ENCODE measurements at regions not wholly inside any gene's neighbourhood (a gene's known extent, or its start where the extent isn't known, plus 50 kb on each side); places are given as distances from the start of the nearest gene placed in this dataset.
"Not testable (repeated sequence)": the region's sequence is repeated elsewhere in the genome, so short reads cannot be mapped to it uniquely, and the experiment has no call there.

- Mint-ChIP-seq H3K4me1 (ENCODE audit: low read depth) (no peaks in the 10 kb centered on the region), H3K36me3 (ENCODE audit: low read depth) (no peaks in the 10 kb centered on the region), H3K9me3 (ENCODE audit: insufficient read depth) (no peaks in the 10 kb centered on the region), H3K27ac (no peak overlapping the region), H3K27me3 (ENCODE audit: low read depth) (no peaks in the 10 kb centered on the region), H3K4me3 (no peak overlapping the region)
- POLR2A ChIA-PET, result no interaction called here
- no peak for DNase-seq
- CTCF ChIA-PET, result no interaction called here
- ATAC-seq, result no peak
These were observed 198.1 kb upstream of the CSNK1A1L start for GRCh38 chr13:37303606-37304005.

GRCh38 chr13:37302686-37303085 is 197.2 kb upstream of the CSNK1A1L start:
- Mint-ChIP-seq H3K4me1 (ENCODE audit: low read depth) (no peaks in the 10 kb centered on the region), H3K4me3 (no peak overlapping the region), H3K27me3 (ENCODE audit: low read depth) (no peaks in the 10 kb centered on the region), H3K27ac (no peak overlapping the region), H3K9me3 (ENCODE audit: insufficient read depth) (no peaks in the 10 kb centered on the region), H3K36me3 (ENCODE audit: low read depth) (no peaks in the 10 kb centered on the region)
- ChIA-PET CTCF (no interaction called here), POLR2A (no interaction called here)
- DNase-seq (no peak), ATAC-seq (no peak)

GRCh38 chr13:37295573-37295972 is 190.1 kb upstream of the CSNK1A1L start:
- Mint-ChIP-seq H3K27me3 (ENCODE audit: low read depth) (no peaks in the 10 kb centered on the region), H3K9me3 (ENCODE audit: insufficient read depth) (peaks cover 4% of the 10 kb centered on the region), H3K36me3 (ENCODE audit: low read depth) (no peaks in the 10 kb centered on the region), H3K27ac (no peak overlapping the region), H3K4me3 (no peak overlapping the region), H3K4me1 (ENCODE audit: low read depth) (no peaks in the 10 kb centered on the region)
- CTCF ChIA-PET, result no interaction called here
- ATAC-seq (no peak), DNase-seq (no peak)
- POLR2A ChIA-PET, result no interaction called here

- peaks cover 4% of the 10 kb centered on the region for H3K9me3 Mint-ChIP-seq (ENCODE audit: insufficient read depth)
- ChIA-PET POLR2A (no interaction called here), CTCF (no interaction called here)
- H3K4me1 Mint-ChIP-seq (ENCODE audit: low read depth), result no peaks in the 10 kb centered on the region
- no peak for DNase-seq
- H3K36me3 Mint-ChIP-seq (ENCODE audit: low read depth), result no peaks in the 10 kb centered on the region
- no peaks in the 10 kb centered on the region for H3K27me3 Mint-ChIP-seq (ENCODE audit: low read depth)
- H3K27ac Mint-ChIP-seq, result no peak overlapping the region
- ATAC-seq, result no peak
- H3K4me3 Mint-ChIP-seq, result no peak overlapping the region
These were observed 189.6 kb upstream of the CSNK1A1L start for GRCh38 chr13:37295071-37295470.

- H3K36me3 Mint-ChIP-seq (ENCODE audit: low read depth), result no peaks in the 10 kb centered on the region
These were observed 189.0 kb upstream of the CSNK1A1L start for GRCh38 chr13:37294472-37294871.

GRCh38 chr13:37293295-37293694 is 187.8 kb upstream of the CSNK1A1L start:
- ChIA-PET CTCF (no interaction called here), POLR2A (no interaction called here)
- ATAC-seq (no peak), DNase-seq (no peak)
- Mint-ChIP-seq H3K9me3 (ENCODE audit: insufficient read depth) (peaks cover 4% of the 10 kb centered on the region), H3K4me3 (no peak overlapping the region), H3K27ac (no peak overlapping the region), H3K36me3 (ENCODE audit: low read depth) (no peaks in the 10 kb centered on the region), H3K27me3 (ENCODE audit: low read depth) (no peaks in the 10 kb centered on the region), H3K4me1 (ENCODE audit: low read depth) (no peaks in the 10 kb centered on the region)

More at GRCh38 chr13:37294472-37294871, 189.0 kb upstream of the CSNK1A1L start:
- no peak for ATAC-seq
- no peak for DNase-seq
- CTCF ChIA-PET, result no interaction called here
- Mint-ChIP-seq H3K9me3 (ENCODE audit: insufficient read depth) (peaks cover 4% of the 10 kb centered on the region), H3K27ac (no peak overlapping the region), H3K4me1 (ENCODE audit: low read depth) (no peaks in the 10 kb centered on the region), H3K27me3 (ENCODE audit: low read depth) (no peaks in the 10 kb centered on the region), H3K4me3 (no peak overlapping the region)
- POLR2A ChIA-PET, result no interaction called here

- H3K27me3 Mint-ChIP-seq (ENCODE audit: low read depth), result no peaks in the 10 kb centered on the region
- DNase-seq, result no peak
- no peak overlapping the region for H3K4me3 Mint-ChIP-seq
- ChIA-PET POLR2A (no interaction called here), CTCF (no interaction called here)
- no peaks in the 10 kb centered on the region for H3K36me3 Mint-ChIP-seq (ENCODE audit: low read depth)
- H3K27ac Mint-ChIP-seq, result no peak overlapping the region
- ATAC-seq, result no peak
- no peaks in the 10 kb centered on the region for H3K4me1 Mint-ChIP-seq (ENCODE audit: low read depth)
- no peaks in the 10 kb centered on the region for H3K9me3 Mint-ChIP-seq (ENCODE audit: insufficient read depth)
These were observed 185.4 kb upstream of the CSNK1A1L start for GRCh38 chr13:37290716-37291505.

GRCh38 chr13:37289212-37289935 is 183.9 kb upstream of the CSNK1A1L start:
- no peaks in the 10 kb centered on the region for H3K9me3 Mint-ChIP-seq (ENCODE audit: insufficient read depth)
- no peak overlapping the region for H3K4me3 Mint-ChIP-seq
- no peaks in the 10 kb centered on the region for H3K4me1 Mint-ChIP-seq (ENCODE audit: low read depth)
- POLR2A ChIA-PET, result no interaction called here
- ATAC-seq, result no peak
- no peak for DNase-seq
- H3K27me3 Mint-ChIP-seq (ENCODE audit: low read depth), result no peaks in the 10 kb centered on the region
- CTCF ChIA-PET, result no interaction called here
- H3K27ac Mint-ChIP-seq, result no peak overlapping the region
- no peaks in the 10 kb centered on the region for H3K36me3 Mint-ChIP-seq (ENCODE audit: low read depth)

GRCh38 chr13:37288057-37288720 is 182.7 kb upstream of the CSNK1A1L start:
- Mint-ChIP-seq H3K27me3 (ENCODE audit: low read depth) (no peaks in the 10 kb centered on the region), H3K27ac (no peak overlapping the region), H3K9me3 (ENCODE audit: insufficient read depth) (no peaks in the 10 kb centered on the region), H3K4me1 (ENCODE audit: low read depth) (no peaks in the 10 kb centered on the region), H3K4me3 (no peak overlapping the region), H3K36me3 (ENCODE audit: low read depth) (no peaks in the 10 kb centered on the region)
- POLR2A ChIA-PET, result no interaction called here
- CTCF ChIA-PET, result no interaction called here
- ATAC-seq, result no peak
- no peak for DNase-seq

- H3K27me3 Mint-ChIP-seq (ENCODE audit: low read depth); H3K4me3 Mint-ChIP-seq; H3K9me3 Mint-ChIP-seq (ENCODE audit: insufficient read depth); ATAC-seq; CTCF ChIA-PET; H3K4me1 Mint-ChIP-seq (ENCODE audit: low read depth); H3K27ac Mint-ChIP-seq; DNase-seq; POLR2A ChIA-PET; H3K36me3 Mint-ChIP-seq (ENCODE audit: low read depth): not testable (repeated sequence)
These were observed 174.8 kb upstream of the CSNK1A1L start for GRCh38 chr13:37280231-37280630.

- H3K27me3 Mint-ChIP-seq (ENCODE audit: low read depth), result no peaks in the 10 kb centered on the region
- H3K27ac Mint-ChIP-seq, result no peak overlapping the region
- CTCF ChIA-PET, result no interaction called here
- no peak for DNase-seq
- no peak overlapping the region for H3K4me3 Mint-ChIP-seq
- POLR2A ChIA-PET, result no interaction called here
- no peaks in the 10 kb centered on the region for H3K36me3 Mint-ChIP-seq (ENCODE audit: low read depth)
- no peak for ATAC-seq
- no peaks in the 10 kb centered on the region for H3K9me3 Mint-ChIP-seq (ENCODE audit: insufficient read depth)
- no peaks in the 10 kb centered on the region for H3K4me1 Mint-ChIP-seq (ENCODE audit: low read depth)
These were observed 172.1 kb upstream of the CSNK1A1L start for GRCh38 chr13:37277435-37278144.

GRCh38 chr13:37277007-37277406 is 171.5 kb upstream of the CSNK1A1L start:
- H3K9me3 Mint-ChIP-seq (ENCODE audit: insufficient read depth), result no peaks in the 10 kb centered on the region
- H3K27ac Mint-ChIP-seq, result no peak overlapping the region
- DNase-seq, result no peak
- H3K27me3 Mint-ChIP-seq (ENCODE audit: low read depth), result no peaks in the 10 kb centered on the region
- no peaks in the 10 kb centered on the region for H3K36me3 Mint-ChIP-seq (ENCODE audit: low read depth)
- no peak for ATAC-seq
- no peak overlapping the region for H3K4me3 Mint-ChIP-seq
- ChIA-PET POLR2A (no interaction called here), CTCF (no interaction called here)
- no peaks in the 10 kb centered on the region for H3K4me1 Mint-ChIP-seq (ENCODE audit: low read depth)

Data from activated CD8-positive, alpha-beta T cell treated with anti-CD3 and anti-CD28 coated beads, Interleukin-2, amount 10 ng/mL, durations not matched to agents 7 days and 5 days (primary cell).